NCI-H82 (cell line): ENCODE measurements at regions not wholly inside any gene's neighbourhood (a gene's known extent, or its start where the extent isn't known, plus 50 kb on each side); places are given as distances from the start of the nearest gene placed in this dataset.

Experiments used
- DNase-seq: peaks from one replicate; lab custom pipeline; 2025; lab: John Stamatoyannopoulos, UW

DNA sequence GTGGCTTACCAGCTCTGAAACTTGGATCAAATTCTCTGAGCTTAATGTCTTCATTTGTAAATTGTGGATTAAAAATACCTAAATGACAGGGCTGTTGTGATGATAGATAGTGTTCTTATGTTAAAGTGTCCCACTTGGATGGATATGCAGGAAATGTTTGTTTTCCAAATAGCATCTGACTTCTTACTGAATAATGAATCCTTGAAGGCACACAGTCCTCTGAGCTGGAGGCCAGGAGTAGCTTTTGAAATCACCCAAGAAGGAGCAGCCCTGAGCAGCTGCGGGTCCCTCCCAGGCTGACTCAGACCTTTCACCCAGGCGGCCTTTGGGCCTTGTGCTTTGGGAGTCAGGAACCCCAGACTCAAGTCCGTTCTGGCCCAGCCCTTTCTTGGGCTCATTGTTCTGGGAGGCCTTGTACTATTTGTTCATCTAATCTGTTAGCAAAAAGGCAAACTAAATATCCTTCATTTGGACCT lies 173.0 kb upstream of the GATA6 start:
- no peak for DNase-seq

DNA sequence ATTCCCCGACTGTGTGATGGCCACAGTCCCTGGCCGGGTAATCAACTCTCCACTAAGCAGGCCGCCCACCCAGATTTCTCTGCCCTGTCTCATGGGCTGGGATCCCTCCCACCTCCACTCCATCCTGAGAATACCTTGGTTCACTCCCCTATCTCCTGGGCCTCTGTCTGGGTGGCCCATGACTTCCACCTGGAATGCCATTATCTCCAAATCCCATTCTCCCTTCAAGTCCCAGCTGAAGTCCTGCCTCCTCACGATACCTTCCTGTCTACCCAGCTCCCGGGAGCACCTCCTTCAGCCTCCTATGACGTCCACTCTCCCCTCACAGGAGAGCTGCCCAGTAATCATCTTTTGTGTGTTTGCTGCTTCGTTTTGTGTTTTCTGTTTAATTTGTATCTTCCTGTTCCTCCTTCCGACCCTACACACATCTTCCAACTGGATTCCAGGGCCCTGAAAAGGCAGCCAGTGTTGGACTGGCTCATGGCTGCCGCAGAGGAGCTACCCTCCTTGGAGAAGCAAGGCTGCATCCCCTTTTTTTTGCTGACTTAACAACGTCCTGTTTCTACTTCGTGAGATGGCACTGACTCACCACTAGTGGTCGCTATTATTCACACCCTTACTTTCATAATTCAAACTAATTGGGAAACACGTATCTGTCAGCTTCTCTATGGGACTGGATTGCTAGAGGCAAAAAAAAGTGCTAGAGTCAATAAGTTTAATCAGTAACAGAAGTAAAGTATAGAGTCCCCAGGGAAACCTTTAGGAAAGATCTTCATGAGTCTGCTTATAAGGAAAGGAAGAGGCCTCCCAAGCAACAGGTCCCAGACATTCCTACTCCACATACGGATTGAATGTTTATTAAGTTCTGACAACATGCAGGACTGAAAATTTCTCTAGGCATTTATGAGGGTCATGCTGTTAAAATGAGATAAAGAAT lies 171.9 kb upstream of the GATA6 start:
- peak; percentile 65 for DNase-seq

DNA sequence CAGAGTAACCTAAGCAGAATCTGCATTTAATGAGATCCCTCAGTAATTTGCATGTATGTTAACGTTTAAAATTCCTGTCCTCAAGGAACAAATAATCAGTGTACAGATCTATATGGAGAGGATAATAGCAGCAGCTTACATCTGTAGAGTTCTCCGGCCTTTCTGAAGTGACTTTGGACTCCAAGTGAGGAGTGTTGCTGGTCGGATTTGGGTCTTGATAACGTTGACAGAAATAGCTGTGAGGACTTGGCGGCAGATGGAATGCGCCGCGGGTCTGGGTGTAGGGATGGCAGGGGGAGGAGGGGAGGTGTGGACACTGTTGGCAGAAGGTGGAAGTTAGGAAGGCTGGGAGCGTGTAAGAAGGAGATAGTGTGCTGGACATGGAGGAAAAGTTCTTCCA lies 170.9 kb upstream of the GATA6 start:
- DNase-seq: no peak

GRCh38 chr18:22001912-22002487 lies 167.4 kb upstream of the GATA6 start:
- no peak for DNase-seq

DNA sequence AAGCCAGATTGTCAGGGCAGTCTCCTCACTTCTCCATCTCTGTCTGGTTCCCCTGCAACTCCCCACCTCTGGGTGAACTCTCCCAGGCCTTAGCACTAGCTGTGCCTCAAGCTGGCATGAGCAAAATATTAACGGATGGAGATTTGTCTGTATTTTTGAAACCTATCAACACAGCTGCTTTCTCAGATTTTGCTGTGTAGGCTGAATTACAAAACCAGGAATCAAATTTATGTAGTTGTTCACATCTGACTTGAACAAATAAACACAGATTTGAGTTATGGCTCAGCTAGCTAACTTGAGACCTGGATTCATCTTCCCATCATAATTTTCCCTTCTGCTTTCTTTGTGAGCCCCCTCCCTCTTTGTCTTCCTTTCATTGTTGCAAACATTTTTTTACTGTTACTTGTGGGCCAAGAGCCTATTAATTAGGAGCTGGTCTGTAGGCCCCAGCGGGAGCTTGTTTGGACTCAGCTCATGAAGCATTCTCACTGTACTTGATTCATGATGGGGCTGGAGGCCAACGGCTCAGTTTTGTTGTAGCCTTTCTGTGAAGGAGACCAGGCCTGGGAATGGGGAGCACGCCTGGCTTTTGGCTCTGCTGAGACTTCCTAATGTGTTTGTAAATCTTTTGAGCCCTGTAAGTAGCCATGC lies 164.1 kb upstream of the GATA6 start:
- DNase-seq: no peak

GRCh38 chr18:22006458-22006857 lies 162.9 kb upstream of the GATA6 start:
- no peak for DNase-seq

DNA sequence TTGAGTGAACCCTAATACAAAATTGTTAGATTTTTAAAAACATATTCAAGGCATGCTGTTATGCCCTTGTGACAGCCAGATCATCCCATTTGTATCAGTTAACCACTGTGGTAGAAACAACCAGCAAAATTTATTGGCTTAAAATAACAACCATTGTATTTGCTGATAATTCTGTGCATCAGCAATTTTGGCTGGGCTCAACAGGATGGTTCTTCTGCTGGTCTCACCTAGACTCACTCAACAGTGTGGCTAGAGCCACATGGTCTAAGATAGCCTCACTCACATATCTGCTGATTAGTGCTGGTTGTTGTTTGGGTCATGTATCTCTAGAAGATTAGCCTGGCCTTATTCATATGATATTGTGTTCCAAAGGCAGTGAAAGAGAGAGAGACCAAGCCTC lies 160.1 kb upstream of the GATA6 start:
- no peak for DNase-seq

- no peak for DNase-seq
Measured at GRCh38 chr18:22013993-22014392, 155.4 kb upstream of the GATA6 start.

- no peak for DNase-seq
Measured at GRCh38 chr18:22015156-22015555, 154.2 kb upstream of the GATA6 start.

GRCh38 chr18:22018366-22018765 lies 151.0 kb upstream of the GATA6 start:
- no peak for DNase-seq

DNA sequence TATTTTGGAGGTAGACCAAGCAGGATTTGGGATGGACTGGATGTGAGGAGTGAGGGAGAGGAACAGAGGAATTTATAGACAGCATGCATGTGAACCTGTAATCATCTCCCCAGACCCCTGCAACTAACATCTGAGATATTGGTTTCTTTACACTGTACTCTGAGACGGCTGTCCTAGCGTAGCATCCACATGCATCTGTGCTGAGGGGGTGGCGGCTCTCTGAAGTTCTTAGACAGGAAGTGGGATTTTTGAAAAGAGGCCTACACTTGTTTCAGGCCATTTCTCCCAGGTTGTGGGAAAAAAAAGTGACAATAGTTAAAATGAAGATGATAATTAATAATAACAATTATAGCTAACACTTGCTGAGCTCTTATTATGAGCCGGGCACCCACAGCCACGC lies 150.2 kb upstream of the GATA6 start:
- DNase-seq: no peak

GRCh38 chr18:22020127-22020866 lies 149.1 kb upstream of the GATA6 start:
- DNase-seq: no peak

DNA sequence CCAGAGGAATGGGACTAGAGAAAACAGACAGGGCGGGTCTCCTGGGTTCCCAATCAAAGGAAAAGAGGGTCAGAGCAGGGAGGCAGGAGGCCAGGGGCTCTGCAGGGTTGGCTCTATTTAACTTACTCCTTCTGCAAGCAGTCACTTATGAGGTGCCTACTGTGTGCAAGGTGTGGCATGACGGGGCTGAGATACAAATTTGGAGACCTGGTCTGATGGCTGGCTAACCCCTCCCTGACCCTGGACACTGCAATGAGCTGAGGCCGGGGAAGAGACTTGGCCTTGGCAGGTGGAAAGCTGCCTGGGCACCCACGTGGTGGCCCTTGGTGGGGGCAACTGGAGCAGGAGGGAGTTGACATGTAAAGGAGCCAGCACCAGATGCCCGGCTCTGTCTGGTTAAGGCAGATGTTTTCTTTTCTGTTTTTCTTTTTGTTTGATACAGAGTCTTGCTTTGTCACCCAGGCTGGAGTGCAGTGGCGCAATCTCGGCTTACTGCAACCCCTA lies 148.5 kb upstream of the GATA6 start:
- no peak for DNase-seq

- DNase-seq: no peak
Measured at GRCh38 chr18:22021701-22022100, 147.7 kb upstream of the GATA6 start.

- no peak for DNase-seq
Measured at GRCh38 chr18:22024924-22025323, 144.5 kb upstream of the GATA6 start.

- DNase-seq: peak; percentile 67
Measured at GRCh38 chr18:22026362-22026761, 143.0 kb upstream of the GATA6 start.

DNA sequence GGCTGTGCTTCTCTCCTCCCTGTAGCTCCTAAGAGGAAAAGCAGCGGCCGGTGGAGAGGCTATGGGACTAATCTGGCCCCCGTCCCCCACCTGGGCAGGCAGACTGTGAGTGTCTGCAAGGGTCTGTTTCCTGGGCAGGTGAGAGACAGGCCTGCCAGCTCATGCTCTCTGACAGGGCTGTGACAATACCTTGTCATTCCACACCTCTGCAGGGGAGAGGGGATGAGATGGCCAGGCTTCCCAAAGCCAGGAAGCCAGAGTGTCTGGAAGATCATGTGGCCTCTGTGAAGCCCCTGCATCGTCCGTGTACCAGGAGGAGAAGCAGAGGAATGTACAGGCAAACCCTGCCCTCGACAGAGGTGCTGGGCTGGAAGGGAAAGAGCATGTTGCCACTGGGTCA lies 142.5 kb upstream of the GATA6 start:
- DNase-seq: peak; percentile 54

DNA sequence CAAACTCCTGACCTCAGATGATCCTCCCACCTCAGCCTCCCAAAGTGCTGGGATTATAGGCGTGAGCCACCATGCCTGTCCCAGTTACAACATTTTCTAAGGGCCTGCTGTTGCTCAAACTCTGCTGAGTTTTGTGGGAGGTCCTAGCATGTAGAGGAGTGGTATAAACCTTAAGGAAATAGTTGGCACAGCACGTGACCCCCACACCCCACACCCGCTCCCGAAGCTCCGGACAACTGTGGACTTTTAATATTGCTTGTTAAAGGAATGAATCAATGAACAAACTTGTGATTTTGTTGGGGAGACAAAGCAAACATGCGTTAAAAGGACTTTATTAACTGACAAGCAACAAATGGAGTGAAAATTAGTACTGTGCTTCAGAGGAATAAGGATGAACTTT lies 137.8 kb upstream of the GATA6 start:
- DNase-seq: no peak

DNA sequence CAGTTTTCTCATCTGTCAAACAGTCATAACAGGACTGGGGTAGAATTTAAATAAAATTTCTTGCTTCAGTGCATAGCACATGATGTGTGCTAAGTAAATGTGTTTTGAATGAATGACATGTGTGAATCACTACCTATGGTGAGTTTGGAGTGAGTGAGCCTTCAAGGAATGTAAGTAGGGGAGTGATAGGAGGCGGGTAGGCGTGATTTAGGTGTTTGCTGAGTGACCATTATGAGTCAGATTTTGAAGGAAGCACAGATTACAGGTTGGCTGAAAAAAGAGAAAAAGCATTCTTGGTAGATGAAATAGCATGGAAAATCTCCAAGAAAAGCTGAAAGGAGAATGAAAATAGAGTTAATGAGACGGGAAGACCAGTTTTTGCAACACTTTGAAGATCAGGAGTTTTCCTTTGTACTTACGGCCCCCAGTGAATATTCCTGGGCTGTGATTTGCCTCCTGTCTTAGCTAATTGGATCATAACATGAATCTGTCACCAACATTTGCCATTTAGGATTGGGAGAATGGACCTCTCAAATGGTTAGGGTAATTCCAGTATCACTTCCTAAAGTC lies 136.9 kb upstream of the GATA6 start:
- no peak for DNase-seq

DNA sequence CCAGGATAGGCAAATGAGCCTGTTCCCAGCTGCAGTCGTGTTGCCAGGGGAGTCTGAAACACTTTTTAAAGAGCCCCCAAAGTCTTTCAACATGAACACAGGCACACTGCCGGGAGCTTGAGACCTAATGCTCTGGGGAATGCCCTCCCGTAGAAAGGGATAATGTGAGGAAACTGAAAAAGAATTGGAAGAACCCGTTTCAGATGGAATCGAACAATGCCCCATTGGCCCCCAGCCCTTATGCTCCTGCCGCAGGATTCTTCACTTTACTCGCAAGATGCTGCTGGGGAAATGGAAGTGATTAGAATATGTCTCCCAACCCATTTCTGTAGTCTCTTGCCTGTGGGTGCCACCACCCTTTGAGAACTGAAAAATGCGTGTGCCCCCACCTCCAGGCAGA lies 136.3 kb upstream of the GATA6 start:
- no peak for DNase-seq

DNA sequence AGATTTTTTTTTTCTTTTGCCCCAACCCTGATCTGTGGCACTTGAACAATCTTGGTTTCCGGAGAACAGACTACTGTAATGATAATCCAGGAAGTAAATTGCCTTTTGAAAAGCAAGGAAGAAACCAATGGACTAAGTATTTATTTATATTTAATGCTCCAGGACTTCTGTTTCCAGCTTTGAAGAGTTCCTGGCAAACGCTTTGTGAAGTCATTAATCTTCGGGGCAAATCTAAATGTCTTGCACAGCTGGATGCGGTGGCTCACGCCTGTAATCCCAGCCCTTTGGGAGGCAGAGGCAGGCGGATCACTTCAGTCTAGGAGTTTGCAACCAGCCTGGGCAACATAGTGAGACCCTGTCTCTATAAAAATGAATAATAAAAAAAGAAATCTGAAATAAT lies 135.1 kb upstream of the GATA6 start:
- no peak for DNase-seq

DNA sequence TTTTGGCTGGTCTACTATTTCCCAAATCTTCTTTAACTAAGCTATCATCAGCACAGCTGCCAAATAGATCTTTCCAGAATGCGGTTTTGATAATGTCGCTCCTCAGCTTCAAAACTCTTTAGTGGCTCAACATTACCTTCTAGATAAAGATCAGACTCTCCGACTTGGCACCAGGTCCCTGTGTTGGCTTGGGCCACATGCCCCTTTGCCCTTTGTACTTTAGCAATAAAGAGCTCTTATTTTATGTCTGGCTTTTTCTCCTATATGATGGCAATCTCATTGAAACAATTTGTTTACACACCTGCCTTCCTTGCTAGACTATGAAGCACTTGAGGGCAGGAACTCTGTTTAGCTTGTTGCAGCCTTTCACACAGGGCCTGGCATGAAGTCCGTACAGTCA lies 128.9 kb upstream of the GATA6 start:
- no peak for DNase-seq
